ENCODE measurements at regions not wholly inside any gene's neighbourhood (a gene's known extent, or its start where the extent isn't known, plus 50 kb on each side); places are given as distances from the start of the nearest gene placed in this dataset.

- TF ChIP-seq EZH2phosphoT487 (IDR thresholded peaks at IDR 0.05; ENCODE audit: borderline replicate concordance, low read depth) (no peak), TAF1 (IDR thresholded peaks at IDR 0.05; ENCODE audit: borderline replicate concordance, low read depth, low read length) (no peak), CTCF (IDR thresholded peaks at IDR 0.05) (no peak), POLR2AphosphoS5 (IDR thresholded peaks at IDR 0.05; ENCODE audit: low read depth, low read length) (no peak), RAD21 (IDR thresholded peaks at IDR 0.05; ENCODE audit: low read length) (no peak), PBX3 (IDR thresholded peaks at IDR 0.05) (no peak)
These were observed 654.0 kb upstream of the MKI67 start for GRCh38 chr10:128780156-128780761.
